OCI-LY3 (cell line): ENCODE measurements at regions not wholly inside any gene's neighbourhood (a gene's known extent, or its start where the extent isn't known, plus 50 kb on each side); places are given as distances from the start of the nearest gene placed in this dataset.

ENCODE experiments used
- H2AFZ ChIP-seq: fragments of 200-600, 300-600 bp; shearing (Covaris generic); 2 replicates; pipeline ENCODE4 v1.6.0; 2014; ENCODE audit warnings: antibody characterized with exemption, low read depth, low read length
- H3K27ac ChIP-seq: fragments of 200-600, 300-600 bp; sonication (generic); 2 replicates; pipeline ENCODE4 v1.5.1; 2014; ENCODE audit warnings: mild to moderate bottlenecking, low read length, moderate library complexity, mixed read lengths
- H3K27me3 ChIP-seq: fragments of 200-600, 300-600 bp; sonication (generic); 2 replicates; pipeline ENCODE4 v1.6.1; 2014; ENCODE audit warnings: low read depth, low read length, mixed read lengths
- H3K36me3 ChIP-seq: fragments of 200-600, 300-600 bp; sonication (generic); replicated peaks from 2 replicates; pipeline ENCODE3; 2014; ENCODE audit warnings: low read depth, low read length, mixed read lengths
- H3K4me1 ChIP-seq: fragments of 300-600, 200-600 bp; sonication (generic); 2 replicates; pipeline ENCODE4 v1.6.1; 2014; ENCODE audit warnings: low read length, mixed read lengths
- H3K4me2 ChIP-seq: fragments of 200-600, 300-600 bp; sonication (generic); 2 replicates; pipeline ENCODE4 v1.6.1; 2014; ENCODE audit warnings: low read length, mixed read lengths
- H3K4me3 ChIP-seq: fragments of 300-600, 200-600 bp; sonication (generic); 2 replicates; pipeline ENCODE4 v1.5.1; 2014; ENCODE audit warnings: antibody characterized with exemption, mild to moderate bottlenecking, low read length, moderate library complexity
- H3K79me2 ChIP-seq: fragments of 300-600, 200-600 bp; shearing (Covaris generic); 2 replicates; pipeline ENCODE4 v1.6.1; 2014; ENCODE audit warnings: mild to moderate bottlenecking, low read length, mixed read lengths
- H3K9ac ChIP-seq: fragments of 300-600, 200-600 bp; shearing (Covaris generic); 2 replicates; pipeline ENCODE4 v1.6.0; 2014; ENCODE audit warnings: mild to moderate bottlenecking, low read length, moderate library complexity
- H3K9me3 ChIP-seq: fragments of 200-600, 300-600 bp; shearing (Covaris generic); 2 replicates; pipeline ENCODE4 v1.6.1; 2014; ENCODE audit warnings: low read length, mixed read lengths; ENCODE audit not compliant: insufficient read depth
- H4K20me1 ChIP-seq: fragments of 200-600, 300-600 bp; sonication (generic); 2 replicates; pipeline ENCODE4 v1.6.1; 2016; ENCODE audit warnings: low read length, mixed read lengths; ENCODE audit not compliant: insufficient read depth
- CTCF ChIP-seq: fragments of 200-600, 300-600 bp; sonication (generic); IDR thresholded peaks from 2 replicates; pipeline ENCODE4 v1.5.1; 2014; ENCODE audit warnings: antibody characterized with exemption, low read length, low read depth
- EZH2phosphoT487 ChIP-seq: fragments of 200-600 bp; shearing (Covaris generic); IDR thresholded peaks from 2 replicates; pipeline ENCODE4 v1.6.1; 2018; ENCODE audit warnings: antibody characterized with exemption, mixed run types, low read depth

- H3K36me3 ChIP-seq = no peaks in the 10 kb centered on the region
- H3K4me2 ChIP-seq = no peak overlapping the region
- H3K27me3 ChIP-seq = no peaks in the 10 kb centered on the region
These were observed 188.3 kb downstream of the DDX3Y start for GRCh38 chrY:13092986-13093385.

GRCh38 chrY:13093461-13093860 lies 188.8 kb downstream of the DDX3Y start:
- H3K9me3 ChIP-seq = no peaks in the 10 kb centered on the region
- no peak overlapping the region for H3K4me2 ChIP-seq
- H3K79me2 ChIP-seq = no peaks in the 10 kb centered on the region
- H3K4me1 ChIP-seq = no peaks in the 10 kb centered on the region
- H3K4me3 ChIP-seq = no peak overlapping the region
- no peaks in the 10 kb centered on the region for H3K36me3 ChIP-seq
- H3K27ac ChIP-seq = no peak overlapping the region
- no peak overlapping the region for H2AFZ ChIP-seq
- H3K9ac ChIP-seq = no peak overlapping the region
- TF ChIP-seq CTCF (no peak), EZH2phosphoT487 (no peak)
- H3K27me3 ChIP-seq = no peaks in the 10 kb centered on the region
- no peaks in the 10 kb centered on the region for H4K20me1 ChIP-seq

More at GRCh38 chrY:13092986-13093385, 188.3 kb downstream of the DDX3Y start:
- Histone ChIP-seq H2AFZ (no peak overlapping the region), H4K20me1 (no peaks in the 10 kb centered on the region), H3K4me3 (no peak overlapping the region), H3K9me3 (no peaks in the 10 kb centered on the region), H3K27ac (no peak overlapping the region), H3K79me2 (no peaks in the 10 kb centered on the region), H3K4me1 (no peaks in the 10 kb centered on the region), H3K9ac (no peak overlapping the region)
- TF ChIP-seq EZH2phosphoT487 = no peak

DNA sequence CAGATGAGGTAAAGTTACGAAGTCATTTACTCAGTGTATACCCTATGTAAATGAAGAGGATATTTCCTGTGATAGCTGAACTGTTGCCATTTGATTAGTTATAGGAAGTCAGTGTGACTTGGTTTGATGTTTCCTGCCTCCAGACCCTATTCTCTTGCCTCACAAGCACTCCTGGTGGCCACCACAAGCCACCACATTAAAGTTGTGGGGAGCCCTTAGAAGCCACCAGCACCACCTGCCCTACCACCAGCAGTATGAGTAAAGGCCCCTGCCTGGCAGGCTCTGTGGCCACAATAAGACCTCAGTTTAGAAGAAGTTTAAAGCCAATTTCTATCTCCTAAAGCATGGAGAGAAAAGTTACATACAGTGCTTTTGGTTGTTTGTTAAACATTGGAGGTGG lies 189.7 kb downstream of the DDX3Y start:
- H3K9ac ChIP-seq = no peak overlapping the region
- no peak overlapping the region for H3K27ac ChIP-seq
- H4K20me1 ChIP-seq = no peaks in the 10 kb centered on the region
- H3K4me3 ChIP-seq = no peak overlapping the region
- no peaks in the 10 kb centered on the region for H3K27me3 ChIP-seq
- no peaks in the 10 kb centered on the region for H3K9me3 ChIP-seq
- H3K79me2 ChIP-seq = no peaks in the 10 kb centered on the region
- H3K36me3 ChIP-seq = no peaks in the 10 kb centered on the region
- H3K4me2 ChIP-seq = no peak overlapping the region
- TF ChIP-seq CTCF = no peak
- TF ChIP-seq EZH2phosphoT487 = no peak
- no peak overlapping the region for H2AFZ ChIP-seq
- H3K4me1 ChIP-seq = no peaks in the 10 kb centered on the region

DNA sequence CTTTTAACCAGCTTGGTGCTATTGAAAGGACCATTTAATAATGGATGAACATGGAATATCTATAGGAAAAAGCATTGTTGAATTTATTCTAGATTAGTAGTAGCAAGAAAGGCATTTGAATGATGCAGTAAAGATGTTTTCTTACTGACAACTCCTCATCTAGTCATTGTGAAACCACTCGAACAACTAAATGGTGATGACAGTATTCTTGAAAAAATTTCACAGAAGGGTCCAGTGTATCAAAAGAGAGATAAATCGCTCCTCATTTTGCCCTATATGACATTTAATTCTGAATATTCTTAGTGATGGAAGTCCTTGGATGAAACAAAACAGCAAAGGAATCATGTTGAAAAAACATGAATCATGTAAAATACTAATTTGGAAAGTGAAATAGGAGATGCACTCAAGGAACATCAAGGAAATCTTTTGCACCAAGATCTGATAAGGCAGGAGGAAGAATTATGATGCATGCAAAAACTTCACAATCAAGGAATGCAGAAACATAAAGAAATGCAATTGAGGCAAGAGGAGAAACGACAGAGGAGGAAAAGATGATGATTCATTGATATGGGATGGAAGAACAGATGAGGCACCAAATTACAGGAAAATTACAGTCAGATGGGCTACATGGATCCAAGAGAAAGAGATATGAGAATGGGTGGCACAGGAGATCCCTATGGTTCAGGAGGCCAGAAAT lies 190.4 kb downstream of the DDX3Y start:
- H3K4me3 ChIP-seq = no peak overlapping the region
- H3K27ac ChIP-seq = no peak overlapping the region
- no peaks in the 10 kb centered on the region for H3K79me2 ChIP-seq
- H3K9me3 ChIP-seq = no peaks in the 10 kb centered on the region
- no peaks in the 10 kb centered on the region for H3K36me3 ChIP-seq
- H3K27me3 ChIP-seq = no peaks in the 10 kb centered on the region
- H3K4me1 ChIP-seq = no peaks in the 10 kb centered on the region
- no peak for TF ChIP-seq EZH2phosphoT487
- TF ChIP-seq CTCF = no peak
- no peak overlapping the region for H3K4me2 ChIP-seq
- H2AFZ ChIP-seq = no peak overlapping the region
- no peak overlapping the region for H3K9ac ChIP-seq
- no peaks in the 10 kb centered on the region for H4K20me1 ChIP-seq
